HG03354 (cell line): ENCODE measurements at regions not wholly inside any gene's neighbourhood (a gene's known extent, or its start where the extent isn't known, plus 50 kb on each side); places are given as distances from the start of the nearest gene placed in this dataset.

ENCODE experiments used
- ATAC-seq: cut with Tn5 transposase; IDR thresholded peaks from one replicate; pipeline ENCODE4 v1.9.1; 2021; ENCODE audit warnings: mild to moderate bottlenecking; ENCODE audit not compliant: unreplicated experiment, poor library complexity, severe bottlenecking

DNA sequence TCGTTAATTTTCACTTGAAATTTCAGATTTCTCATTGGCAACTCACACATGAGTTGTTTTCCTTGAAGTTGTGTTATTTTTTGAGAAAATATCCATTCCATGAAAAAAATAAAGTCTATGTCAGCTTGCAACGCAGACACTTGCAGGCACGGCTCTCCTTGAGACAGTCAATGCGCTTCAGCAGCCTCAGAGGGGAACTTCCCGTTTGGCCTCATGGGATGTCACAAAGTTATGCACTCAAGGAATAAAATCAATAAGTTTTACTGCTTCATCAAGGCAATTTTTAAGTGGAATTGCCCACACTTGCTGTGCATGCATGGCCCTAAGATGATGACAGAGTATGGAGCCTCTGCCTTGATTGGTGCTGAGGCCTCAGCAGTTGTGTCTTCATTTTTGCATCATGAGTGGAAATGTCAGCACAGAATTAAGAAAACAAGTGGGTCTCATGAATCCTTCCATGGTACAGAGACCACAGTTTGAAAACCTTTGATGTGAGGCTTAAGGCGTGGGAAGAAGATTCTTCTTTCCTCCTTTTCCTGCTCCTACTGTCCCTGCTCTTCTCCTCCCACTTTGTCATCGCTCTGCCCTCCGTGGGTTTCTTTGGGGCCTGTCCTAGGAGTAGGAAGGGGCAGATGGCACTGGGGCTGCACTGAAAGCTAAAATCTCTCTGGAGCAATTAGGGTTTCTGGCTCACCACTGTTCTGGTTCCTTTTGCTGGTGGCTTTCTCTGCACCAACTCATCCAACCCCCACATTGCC is 509.0 kb upstream of the B3GAT1 start:
- no peak for ATAC-seq

DNA sequence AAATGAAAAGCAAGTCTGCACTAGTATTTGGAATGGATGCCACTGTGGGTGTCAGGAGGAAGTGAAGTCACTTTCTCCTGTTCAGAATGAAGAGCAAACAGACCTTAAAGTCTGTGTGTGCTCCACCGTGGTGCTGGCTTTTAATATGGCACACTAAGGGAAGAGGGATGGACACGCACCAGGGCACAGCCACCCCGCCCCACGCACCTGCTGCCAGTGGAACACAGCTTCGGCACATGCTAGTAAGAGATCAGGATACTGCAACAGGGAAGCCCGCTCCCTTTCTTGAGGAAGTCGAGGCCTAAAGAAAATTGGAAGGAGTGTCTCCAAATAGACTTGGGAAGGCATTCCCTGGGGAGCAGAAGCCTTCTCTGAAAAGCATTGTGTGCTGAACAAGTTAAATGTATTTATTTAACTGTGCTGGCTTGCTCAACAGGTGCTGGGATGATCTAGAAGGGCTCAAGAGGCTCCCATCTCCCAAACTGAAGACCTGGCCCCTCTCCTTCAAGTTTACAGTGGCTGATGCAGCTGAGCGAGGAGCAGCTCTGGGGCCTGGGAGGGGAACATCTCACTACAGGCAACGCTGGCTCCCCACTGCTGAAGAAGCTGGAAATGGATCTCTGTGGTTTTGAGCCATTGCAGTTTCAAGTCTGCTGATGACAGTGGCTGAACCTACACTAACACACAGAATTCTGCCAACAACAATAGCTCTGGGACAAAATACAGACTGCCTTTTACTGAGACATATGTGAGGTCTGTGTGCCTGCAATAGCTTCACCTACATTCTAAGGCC is 504.6 kb upstream of the B3GAT1 start:
- ATAC-seq, result no peak

DNA sequence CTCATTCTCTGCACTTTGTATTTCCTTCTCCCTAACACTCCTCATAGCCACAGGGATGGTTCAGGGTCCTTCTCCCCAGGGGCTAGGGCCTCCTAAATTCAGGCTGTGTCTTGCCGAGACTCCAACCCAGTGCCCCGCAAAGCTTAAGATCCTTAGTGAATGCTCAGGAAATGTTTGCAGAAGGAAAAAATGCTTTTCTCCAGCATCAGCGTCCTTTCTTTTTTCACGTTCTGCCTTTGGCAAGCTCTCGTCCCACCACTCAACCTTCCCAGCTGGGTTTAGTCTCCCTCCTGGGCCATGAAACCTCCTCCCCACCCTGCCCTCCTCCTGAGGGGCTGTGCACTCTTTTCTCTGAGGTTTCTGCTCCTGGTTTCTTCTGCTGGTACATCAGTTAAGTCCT is 503.8 kb upstream of the B3GAT1 start:
- ATAC-seq, result no peak

DNA sequence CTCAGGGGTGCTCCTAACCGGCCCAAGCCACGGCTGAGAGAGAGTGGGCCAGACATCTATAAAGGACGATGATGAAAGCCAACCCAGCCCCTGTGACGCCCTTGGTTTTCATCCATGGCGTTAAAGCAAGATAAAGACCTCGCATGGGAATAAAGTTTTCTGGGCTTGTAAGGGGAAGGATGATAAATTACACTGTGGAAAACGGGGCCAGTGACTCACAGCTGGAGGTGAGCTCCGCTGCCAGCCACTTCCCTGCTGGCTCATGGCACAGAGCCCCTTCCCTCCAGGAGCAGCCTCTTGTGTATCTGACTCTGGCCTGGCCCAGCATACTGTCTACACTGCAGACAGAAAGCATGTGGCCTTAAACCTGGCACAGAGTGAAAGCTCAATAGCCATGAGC is 503.2 kb upstream of the B3GAT1 start:
- ATAC-seq, result no peak

DNA sequence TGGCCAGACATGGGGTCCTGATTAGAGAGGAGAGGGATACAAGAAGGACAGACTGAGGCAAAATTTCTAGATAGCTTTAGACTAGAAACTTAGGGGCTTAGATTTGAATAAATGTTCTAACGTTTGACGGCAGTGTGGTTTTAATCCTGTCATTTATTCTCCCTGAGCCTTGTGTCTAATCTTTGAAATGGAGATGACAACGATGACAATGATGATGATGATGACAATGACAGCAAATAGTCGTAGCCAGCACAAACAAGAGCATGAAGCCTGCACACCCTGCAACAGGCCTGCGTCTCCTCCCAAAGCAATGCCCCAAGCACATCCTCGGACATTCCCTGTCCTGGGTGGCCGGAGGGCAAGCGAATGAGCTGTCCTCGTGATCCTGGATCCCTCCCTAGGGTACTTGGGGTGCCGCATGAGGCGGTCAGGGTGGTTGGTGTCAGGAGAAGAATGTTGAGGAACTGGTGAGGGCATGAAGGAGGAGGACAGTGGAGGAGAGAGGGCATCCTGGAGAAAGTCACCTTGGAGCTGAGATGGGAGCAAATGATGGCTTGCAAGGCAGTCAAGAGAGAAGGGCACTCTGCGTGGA is 502.1 kb upstream of the B3GAT1 start:
- ATAC-seq, result no peak

DNA sequence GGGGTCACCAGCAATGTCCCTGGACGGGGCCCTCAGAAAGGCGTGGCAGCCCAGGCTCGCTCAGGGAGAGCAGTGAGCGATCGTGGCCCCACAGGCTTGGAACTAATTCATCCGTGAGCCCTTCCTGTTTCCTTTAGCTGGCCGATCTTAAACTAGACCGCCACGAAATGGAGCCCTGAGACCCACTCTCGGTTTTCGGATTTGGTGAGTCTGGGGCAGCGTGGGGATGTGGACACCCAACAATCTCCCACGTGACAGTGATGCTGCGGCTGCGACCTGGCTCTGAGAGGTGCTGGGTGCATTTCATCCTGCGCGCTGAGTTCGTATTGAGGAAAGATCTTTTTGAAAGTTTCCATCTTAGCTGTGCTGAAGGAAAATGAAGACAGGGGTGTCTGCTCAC is 501.3 kb upstream of the B3GAT1 start:
- no peak for ATAC-seq

DNA sequence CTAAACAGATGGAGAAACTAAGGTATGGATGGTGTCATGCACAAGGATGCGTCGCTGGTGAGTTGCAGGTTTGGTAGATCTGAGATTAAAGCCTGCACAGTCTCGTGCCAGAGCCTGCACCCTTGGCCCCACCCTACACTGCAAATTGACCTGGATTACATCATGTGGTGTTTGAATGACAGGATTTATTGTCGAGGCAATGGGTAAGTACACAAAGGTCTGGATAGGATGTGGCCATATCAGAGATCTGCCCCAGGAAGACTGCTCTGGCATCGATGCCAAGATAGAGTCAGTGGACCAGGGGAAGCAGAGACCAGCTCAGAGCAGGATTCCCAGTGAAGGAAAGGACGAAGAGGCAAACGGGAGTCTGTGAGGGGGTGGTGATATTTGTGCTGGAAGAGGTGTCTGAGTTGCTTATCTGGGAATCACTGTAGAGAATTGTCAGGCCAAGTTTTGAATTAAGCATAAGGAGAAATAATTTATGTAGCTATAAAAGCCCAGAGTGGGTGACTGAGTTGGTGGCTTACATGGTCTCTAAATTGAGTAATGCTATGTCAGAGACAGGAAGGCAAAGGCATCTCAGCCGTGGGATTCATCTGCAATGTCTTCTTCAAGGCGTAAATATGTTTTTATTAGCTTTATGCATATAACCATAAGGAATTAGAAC is 499.6 kb upstream of the B3GAT1 start:
- no peak for ATAC-seq

DNA sequence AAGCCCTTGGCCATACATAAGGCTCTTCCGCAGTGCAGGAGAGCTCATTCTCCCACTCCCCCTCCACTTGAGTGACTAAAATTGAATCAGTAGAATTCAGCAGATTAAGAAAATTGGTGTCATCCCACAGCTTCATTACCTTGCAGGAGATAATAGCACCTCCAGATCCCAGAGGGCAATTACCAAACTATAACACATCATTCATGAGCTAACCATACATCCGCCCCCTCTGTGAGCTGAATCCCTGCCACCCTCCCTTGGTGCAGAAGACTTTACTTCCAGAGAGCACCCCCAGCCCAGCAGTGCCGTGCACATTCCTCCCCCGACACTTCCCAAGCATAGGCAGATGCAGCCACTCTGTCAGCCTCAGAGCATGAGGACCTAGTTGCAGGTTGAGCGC is 496.5 kb upstream of the B3GAT1 start:
- ATAC-seq, result no peak

DNA sequence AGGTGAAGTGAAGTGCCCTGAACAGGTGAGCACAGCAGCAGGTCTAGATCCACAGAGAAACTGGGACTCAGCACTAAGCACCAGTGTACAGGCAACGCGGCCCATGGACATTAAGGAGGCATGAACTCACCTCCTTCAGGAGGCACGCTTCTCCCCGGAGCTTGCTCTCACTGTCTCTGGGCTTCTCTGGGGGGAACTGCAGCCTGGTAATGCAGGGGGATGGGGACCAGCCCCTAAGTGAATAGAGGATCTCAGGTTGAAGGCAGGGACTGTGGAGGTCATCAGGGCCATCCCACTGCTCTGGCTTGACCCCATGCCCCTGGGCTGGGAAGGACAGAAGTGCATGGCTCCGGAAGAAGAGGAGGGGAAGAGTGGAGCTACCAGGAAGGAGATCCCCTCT is 495.6 kb upstream of the B3GAT1 start:
- ATAC-seq, result no peak

DNA sequence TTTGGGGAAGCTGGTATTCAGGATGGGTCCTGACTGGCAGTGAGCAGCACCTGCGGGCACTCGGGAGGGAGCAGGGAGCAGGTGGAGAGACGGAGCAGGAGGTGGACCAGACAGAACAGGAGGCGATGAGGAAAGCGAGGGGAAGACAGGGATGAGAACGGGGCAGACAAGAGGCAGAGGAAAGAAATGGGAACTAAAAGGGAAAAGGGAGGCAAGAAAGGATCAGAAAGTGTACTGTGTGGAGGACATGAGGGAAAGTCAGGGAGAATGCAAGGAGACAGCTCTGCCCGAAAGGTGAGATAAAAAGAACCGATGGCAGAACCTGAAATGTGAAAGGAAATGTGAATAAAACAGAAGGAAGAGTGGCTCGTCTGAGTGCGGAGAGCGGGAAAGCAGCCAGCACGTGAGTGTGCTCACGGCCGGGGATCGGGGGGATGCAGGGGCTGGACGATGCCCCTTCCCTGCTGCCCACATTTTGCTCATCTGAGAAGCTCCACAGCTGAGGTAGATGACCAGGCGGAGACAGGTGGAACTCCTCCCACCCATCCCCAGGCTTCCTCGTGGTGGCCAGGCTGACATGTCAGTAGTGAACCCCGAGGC is 494.4 kb upstream of the B3GAT1 start:
- ATAC-seq, result no peak

DNA sequence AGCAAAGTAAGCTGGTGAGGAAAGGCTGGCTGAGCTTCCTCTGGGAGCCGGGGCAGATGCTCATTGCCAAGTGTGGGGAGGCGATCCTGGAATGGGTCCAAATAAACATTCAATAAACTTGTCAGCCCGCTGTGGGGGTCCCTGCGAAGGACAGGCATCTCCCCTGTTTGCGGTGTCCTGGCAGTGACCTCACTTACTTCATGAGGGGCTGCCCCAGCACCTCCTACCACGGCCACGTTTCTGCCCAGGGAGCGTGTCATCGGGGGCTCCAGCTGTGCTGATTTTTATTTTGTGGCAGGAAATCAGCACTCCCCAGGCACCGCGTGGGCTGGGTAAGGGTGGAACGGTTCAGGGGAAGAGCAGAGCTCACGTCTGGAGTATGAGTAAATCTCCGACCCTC is 493.9 kb upstream of the B3GAT1 start:
- no peak for ATAC-seq

DNA sequence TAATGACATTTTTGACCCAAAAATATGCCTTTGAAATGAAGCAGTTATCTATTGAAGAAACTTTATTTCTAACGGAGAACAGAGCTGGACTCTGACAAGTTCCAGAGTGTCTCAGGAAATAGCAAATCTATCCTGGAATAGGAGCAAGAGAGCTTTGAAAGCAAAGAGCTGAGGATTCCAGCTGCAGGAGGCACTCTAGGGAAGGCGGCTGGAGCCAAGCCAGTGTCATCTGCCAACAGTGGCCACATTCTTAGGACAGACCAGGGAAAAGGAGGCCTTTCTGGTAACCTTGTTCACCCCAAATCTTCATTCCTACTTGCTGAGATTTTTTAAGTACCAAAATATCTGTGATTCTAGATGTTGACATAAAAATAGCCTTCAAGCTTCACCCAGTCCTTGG is 493.5 kb upstream of the B3GAT1 start:
- no peak for ATAC-seq

DNA sequence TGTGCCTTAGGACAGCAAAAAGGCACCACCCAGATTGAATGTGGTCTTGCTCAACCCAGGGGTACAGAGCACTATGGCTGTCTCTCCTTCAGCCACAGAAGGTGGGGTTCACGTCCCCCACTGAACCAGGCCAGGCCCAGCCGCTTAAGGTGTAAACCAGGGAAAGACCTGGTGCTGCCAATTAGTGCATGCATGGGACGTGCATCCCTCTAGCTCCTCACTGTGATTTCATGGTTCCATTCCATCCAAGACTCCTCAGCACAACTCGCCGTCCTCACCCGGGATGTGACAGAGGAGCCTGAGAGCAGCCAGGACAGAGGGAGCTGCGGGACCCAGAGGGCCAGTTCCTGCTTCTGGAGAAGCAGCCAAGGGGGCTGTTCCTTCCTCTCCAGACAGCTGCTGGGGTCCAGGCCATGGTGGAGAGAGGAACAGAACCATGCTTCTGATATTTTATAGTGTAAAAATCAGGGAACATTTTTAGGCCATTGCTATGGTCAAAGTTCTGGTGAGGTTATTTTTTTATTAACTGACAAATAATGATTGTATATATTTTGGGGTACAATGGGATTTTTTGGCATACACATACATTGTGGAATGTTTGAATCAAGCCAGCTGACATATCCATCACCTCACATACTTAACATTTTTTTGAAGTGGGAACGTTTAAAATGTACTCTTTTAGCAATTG is 492.2 kb upstream of the B3GAT1 start:
- ATAC-seq, result no peak

DNA sequence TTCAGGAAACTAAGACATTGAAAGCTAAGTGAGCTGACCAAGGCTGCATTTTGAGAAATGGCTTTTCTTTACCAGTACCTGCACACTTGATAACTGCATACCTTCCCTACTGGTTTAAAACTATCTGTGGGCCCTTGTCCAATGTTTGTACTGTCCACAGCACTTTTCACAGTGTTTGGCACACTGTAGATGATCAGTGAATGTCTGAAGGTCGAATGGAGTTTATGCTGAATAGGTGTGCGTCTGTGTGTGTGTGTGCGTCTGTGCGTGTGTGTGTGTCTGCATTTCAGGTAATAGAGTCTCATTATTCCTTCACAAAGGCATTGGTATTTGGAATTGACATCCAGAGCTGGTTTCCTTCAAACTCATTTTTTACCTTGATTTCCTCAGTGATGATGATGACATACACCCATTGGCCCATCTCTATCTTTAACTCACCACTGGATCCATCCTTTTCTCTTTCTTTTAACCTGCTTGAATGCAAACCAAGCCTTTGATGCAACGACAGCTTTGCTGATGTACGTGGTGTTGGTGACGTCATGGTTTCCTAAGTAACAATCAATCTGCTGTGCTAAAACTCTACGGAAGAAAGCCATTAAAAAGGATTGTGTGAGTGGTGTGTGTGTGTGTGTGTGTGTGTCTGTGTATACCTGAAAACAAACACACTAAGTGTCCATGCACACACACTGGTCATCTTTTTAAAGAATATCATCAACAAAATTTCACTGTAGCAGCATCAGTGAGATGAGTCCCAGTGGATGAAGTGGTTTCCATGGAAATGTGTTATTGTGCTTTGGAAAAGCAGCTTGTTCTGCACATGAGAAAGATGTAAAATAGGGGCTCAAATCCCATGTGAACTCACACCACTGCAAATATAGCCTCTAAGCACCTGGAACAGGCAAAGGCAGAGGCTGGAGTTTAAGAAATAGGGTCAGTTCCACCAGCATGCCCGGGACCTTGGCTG is 490.2 kb upstream of the B3GAT1 start:
- ATAC-seq, result no peak

DNA sequence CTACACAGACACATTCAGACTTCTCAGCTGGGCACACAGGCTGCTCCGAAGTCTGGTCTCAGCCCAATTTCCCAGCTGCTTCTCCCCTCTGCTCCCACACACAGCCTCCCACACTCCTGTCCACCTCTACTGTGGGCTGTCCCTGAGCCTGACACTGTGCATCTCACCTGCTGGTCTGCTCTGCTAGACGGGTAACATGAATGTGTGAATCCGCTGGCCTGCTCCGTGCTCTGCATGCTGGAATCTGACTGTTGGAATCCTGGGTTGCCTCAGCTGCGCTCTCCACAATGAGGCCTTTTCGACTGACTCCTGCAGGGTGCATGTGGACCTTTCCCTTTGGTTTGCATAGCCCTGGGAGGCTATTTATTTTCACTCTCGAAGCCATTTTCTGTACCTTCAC is 489.5 kb upstream of the B3GAT1 start:
- ATAC-seq, result no peak

DNA sequence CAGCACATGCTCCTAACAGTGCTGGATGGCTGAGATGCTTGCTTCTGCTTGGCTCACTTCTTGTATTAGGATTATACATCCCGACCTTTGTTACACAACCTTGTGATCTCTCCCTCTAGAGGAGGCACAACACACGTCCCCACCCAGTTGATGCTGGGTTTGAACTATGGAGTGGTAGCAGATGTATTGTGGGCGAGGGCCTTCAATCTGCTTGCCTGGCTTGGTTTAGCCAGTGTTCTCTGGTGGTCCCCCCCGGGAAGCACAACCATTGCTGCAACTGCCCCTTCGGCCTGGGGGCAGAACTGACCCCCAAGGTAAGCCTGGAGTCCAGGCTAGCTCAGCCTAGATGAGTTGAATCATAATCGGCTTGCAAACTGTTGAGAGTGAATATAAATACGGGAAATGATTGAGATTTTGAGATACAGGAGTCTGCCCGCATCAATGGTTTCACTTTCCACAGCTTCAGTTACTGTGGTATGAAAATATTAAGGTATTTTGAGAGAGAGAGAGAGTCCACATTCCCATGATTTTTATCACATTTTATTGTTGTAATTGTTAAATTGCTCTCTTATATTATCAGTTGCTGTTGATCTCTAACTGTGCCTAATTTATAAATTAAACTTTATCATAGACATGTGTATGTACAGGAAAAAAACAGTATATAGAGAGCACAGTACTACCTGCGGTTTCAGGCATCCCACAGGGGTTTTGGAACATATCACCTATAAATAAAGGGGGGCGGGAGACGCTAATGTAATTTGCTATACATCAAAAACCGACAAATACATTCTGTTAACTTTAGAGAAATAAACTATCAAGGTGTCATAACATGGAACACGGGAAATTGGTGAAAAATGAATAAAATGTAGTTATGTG is 482.0 kb upstream of the B3GAT1 start:
- ATAC-seq, result no peak

DNA sequence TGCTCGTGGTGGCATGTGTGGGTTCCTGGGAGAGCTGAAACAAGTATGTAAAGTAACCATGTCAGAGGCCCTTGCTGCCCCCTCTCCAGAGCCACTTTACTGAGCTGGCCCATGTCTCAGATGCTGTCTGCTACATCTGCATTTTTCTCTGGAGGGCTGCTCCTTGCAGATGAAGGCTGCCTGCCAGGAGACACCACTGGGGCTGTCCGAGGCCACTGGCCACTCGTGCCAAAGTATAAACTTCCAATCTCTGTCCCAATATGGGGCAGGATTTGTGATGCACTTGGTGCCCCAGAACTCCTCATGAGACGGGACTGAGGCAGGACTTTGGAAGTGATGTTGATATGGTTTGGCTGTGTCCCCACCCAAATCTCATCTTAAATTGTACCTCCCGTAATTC is 478.4 kb upstream of the B3GAT1 start:
- ATAC-seq, result no peak

DNA sequence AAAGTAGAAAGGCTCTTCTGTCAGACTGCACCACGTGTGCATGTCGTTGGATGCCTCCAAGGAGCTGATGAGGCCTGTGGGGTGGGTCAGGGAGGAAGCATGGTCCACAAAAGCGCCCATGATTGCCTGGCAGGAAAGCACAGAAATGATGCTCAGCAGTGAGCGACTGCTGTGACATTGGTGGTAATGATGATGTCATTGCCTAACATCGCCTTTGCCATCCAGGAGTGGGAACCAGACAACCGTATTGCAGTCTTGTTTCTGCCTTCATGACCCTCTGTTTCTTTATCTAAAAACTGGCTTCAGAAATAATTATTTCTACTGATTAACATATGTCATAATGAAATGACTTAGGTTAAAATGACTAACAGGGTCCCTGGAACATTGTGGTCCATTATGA is 477.8 kb upstream of the B3GAT1 start:
- no peak for ATAC-seq
